ENCODE measurements at regions not wholly inside any gene's neighbourhood (a gene's known extent, or its start where the extent isn't known, plus 50 kb on each side); places are given as distances from the start of the nearest gene placed in this dataset.

DNA sequence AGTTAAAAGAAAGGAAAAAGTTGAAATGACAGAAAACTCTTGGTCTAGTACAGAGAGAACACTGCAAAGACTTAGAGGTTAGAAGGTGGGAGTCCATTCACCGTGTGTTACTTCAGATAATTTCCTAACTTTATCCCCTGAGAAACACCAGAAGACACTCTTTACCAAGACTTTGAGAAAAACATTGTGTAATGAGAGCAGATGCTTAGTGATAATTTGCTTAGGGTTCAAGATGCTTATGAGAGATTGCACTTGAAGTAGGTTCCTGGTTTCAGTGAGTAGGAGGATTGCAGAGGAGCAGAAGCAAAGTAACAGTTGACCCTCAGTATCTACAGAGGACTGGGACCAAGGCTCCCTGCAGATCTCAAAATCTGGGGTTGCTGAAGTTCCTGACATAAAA lies 594.1 kb downstream of the NR2F2 start:
- TF ChIP-seq, protein P1, sequence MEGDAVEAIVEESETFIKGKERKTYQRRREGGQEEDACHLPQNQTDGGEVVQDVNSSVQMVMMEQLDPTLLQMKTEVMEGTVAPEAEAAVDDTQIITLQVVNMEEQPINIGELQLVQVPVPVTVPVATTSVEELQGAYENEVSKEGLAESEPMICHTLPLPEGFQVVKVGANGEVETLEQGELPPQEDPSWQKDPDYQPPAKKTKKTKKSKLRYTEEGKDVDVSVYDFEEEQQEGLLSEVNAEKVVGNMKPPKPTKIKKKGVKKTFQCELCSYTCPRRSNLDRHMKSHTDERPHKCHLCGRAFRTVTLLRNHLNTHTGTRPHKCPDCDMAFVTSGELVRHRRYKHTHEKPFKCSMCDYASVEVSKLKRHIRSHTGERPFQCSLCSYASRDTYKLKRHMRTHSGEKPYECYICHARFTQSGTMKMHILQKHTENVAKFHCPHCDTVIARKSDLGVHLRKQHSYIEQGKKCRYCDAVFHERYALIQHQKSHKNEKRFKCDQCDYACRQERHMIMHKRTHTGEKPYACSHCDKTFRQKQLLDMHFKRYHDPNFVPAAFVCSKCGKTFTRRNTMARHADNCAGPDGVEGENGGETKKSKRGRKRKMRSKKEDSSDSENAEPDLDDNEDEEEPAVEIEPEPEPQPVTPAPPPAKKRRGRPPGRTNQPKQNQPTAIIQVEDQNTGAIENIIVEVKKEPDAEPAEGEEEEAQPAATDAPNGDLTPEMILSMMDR (conservative IDR thresholded peaks at IDR 0.05; ENCODE audit: low read length) = no peak
- TF ChIP-seq EZH2phosphoT487 (IDR thresholded peaks at IDR 0.05; ENCODE audit: borderline replicate concordance, low read depth, low read length) = no peak
